Ishikawa (cell line): ENCODE measurements at regions not wholly inside any gene's neighbourhood (a gene's known extent, or its start where the extent isn't known, plus 50 kb on each side); places are given as distances from the start of the nearest gene placed in this dataset.

Experiments
- CEBPB ChIP-seq: IDR thresholded peaks from 2 replicates; pipeline ENCODE4 v1.6.1; 2012
- CREB1 ChIP-seq: IDR thresholded peaks from 2 replicates; pipeline ENCODE4 v1.6.1; 2012; ENCODE audit warnings: low read depth
- EGR1 ChIP-seq: IDR thresholded peaks from 2 replicates; pipeline ENCODE4 v1.6.1; 2012
- EP300 ChIP-seq: IDR thresholded peaks from 2 replicates; pipeline ENCODE4 v1.6.1; 2012; ENCODE audit warnings: borderline replicate concordance
- FOXM1 ChIP-seq: IDR thresholded peaks from 2 replicates; pipeline ENCODE4 v1.6.1; 2012; ENCODE audit warnings: low read depth, borderline replicate concordance
- MAX ChIP-seq: IDR thresholded peaks from 2 replicates; pipeline ENCODE4 v1.6.1; 2012
- NFIC ChIP-seq: IDR thresholded peaks from 2 replicates; pipeline ENCODE4 v1.6.1; 2012
- RAD21 ChIP-seq: IDR thresholded peaks from 2 replicates; pipeline ENCODE4 v1.6.1; 2012; ENCODE audit warnings: low read depth
- REST ChIP-seq: IDR thresholded peaks from 2 replicates; pipeline ENCODE4 v1.6.1; 2012; ENCODE audit warnings: low read depth, mild to moderate bottlenecking
- TAF1 ChIP-seq: IDR thresholded peaks from 2 replicates; pipeline ENCODE4 v1.6.1; 2012; ENCODE audit warnings: low read depth, mild to moderate bottlenecking
- TCF12 ChIP-seq: IDR thresholded peaks from 2 replicates; pipeline ENCODE4 v1.6.1; 2012; ENCODE audit warnings: low read depth
- TEAD4 ChIP-seq: IDR thresholded peaks from 2 replicates; pipeline ENCODE4 v1.6.1; 2012
- USF1 ChIP-seq: IDR thresholded peaks from 2 replicates; pipeline ENCODE4 v1.6.1; 2012
- YY1 ChIP-seq: IDR thresholded peaks from 2 replicates; pipeline ENCODE4 v1.6.1; 2012; ENCODE audit warnings: low read depth
- ZBTB7A ChIP-seq: IDR thresholded peaks from 2 replicates; pipeline ENCODE4 v1.6.1; 2012; ENCODE audit warnings: low read depth

GRCh38 chr22:49433717-49434611, 393.7 kb downstream of the BRD1 start:
- TF ChIP-seq FOXM1 (no peak), RAD21 (peak; percentile 22; the same call in 1 of the 2 replicates)

- TF ChIP-seq CEBPB: no peak
- TF ChIP-seq TAF1: no peak
- no peak for TF ChIP-seq EP300
- TF ChIP-seq ZBTB7A: no peak
- no peak for TF ChIP-seq TEAD4
- no peak for TF ChIP-seq USF1
- TF ChIP-seq MAX: no peak
- TF ChIP-seq TCF12: no peak
- no peak for TF ChIP-seq YY1
- no peak for TF ChIP-seq CREB1
- TF ChIP-seq NFIC: no peak
- TF ChIP-seq RAD21: no peak
- TF ChIP-seq FOXM1: no peak
- no peak for TF ChIP-seq EGR1
- no peak for TF ChIP-seq REST
Measured at GRCh38 chr22:49432897-49433443, 394.7 kb downstream of the BRD1 start.

- no peak for TF ChIP-seq TCF12
- TF ChIP-seq YY1: no peak
- no peak for TF ChIP-seq EGR1
- no peak for TF ChIP-seq EP300
- no peak for TF ChIP-seq FOXM1
- TF ChIP-seq CEBPB: no peak
- no peak for TF ChIP-seq MAX
- TF ChIP-seq ZBTB7A: no peak
- no peak for TF ChIP-seq RAD21
- no peak for TF ChIP-seq NFIC
- TF ChIP-seq CREB1: no peak
- no peak for TF ChIP-seq TAF1
Measured at GRCh38 chr22:49432211-49432896, 395.3 kb downstream of the BRD1 start.

- TF ChIP-seq REST: no peak
- TF ChIP-seq TCF12: no peak
- no peak for TF ChIP-seq EP300
- TF ChIP-seq EGR1: no peak
- no peak for TF ChIP-seq YY1
- TF ChIP-seq RAD21: no peak
- TF ChIP-seq ZBTB7A: no peak
- no peak for TF ChIP-seq FOXM1
- no peak for TF ChIP-seq TAF1
- no peak for TF ChIP-seq TEAD4
- TF ChIP-seq MAX: no peak
- no peak for TF ChIP-seq USF1
Measured at GRCh38 chr22:49431551-49431950, 396.1 kb downstream of the BRD1 start.

GRCh38 chr22:49429066-49429465, 398.6 kb downstream of the BRD1 start:
- TF ChIP-seq NFIC (no peak), CEBPB (no peak), CREB1 (no peak), ZBTB7A (no peak)
